ENCODE measurements at regions not wholly inside any gene's neighbourhood (a gene's known extent, or its start where the extent isn't known, plus 50 kb on each side); places are given as distances from the start of the nearest gene placed in this dataset.

GRCh38 chr20:56691325-56691998 is 62.4 kb downstream of the TFAP2C start:
- TF ChIP-seq CTCF (IDR thresholded peaks at IDR 0.05) (no peak), EZH2 (IDR thresholded peaks at IDR 0.05) (no peak)
